ENCODE measurements at regions not wholly inside any gene's neighbourhood (a gene's known extent, or its start where the extent isn't known, plus 50 kb on each side); places are given as distances from the start of the nearest gene placed in this dataset.

GRCh38 chr2:236976266-236977062, 109.2 kb upstream of the COPS8 start:
- Mint-ChIP-seq H3K4me1 (ENCODE audit: low read depth) (peaks cover 10% of the 10 kb centered on the region), H3K27me3 (no peaks in the 10 kb centered on the region), H3K36me3 (ENCODE audit: low read depth) (no peaks in the 10 kb centered on the region), H3K27ac (no peak overlapping the region), H3K4me3 (no peak overlapping the region), H3K9me3 (no peaks in the 10 kb centered on the region)
- H3K36me3 ChIP-seq (ENCODE audit: insufficient read depth, low read length): no peaks in the 10 kb centered on the region
- intact Hi-C loops (cut with DNase I, micrococcal nuclease): no loop called here
- no peak overlapping the region for H3K27ac ChIP-seq (ENCODE audit: low read depth in 1 of 2, low read length in 2 of 2)
- H3K4me1 ChIP-seq (ENCODE audit: insufficient read depth, low read length): no peaks in the 10 kb centered on the region
- CTCF ChIA-PET: no interaction called here
- no peak overlapping the region for H3K4me3 ChIP-seq (ENCODE audit: low read length)
- peak in 2 of 14 experiments; percentile 15 to 33 for DNase-seq
- no peaks in the 10 kb centered on the region for H3K27me3 ChIP-seq (ENCODE audit: control insufficient read depth in 1 of 2, insufficient read depth in 2 of 2, low read length in 2 of 2)
- peaks cover 0 to 7% of the 10 kb centered on the region in 2 experiments for H3K9me3 ChIP-seq (ENCODE audit: control insufficient read depth in 1 of 2, insufficient read depth in 1 of 2, low read length in 2 of 2)
- POLR2A ChIA-PET: no interaction called here
- TF ChIP-seq CTCF (IDR thresholded peaks at IDR 0.05): no peak
- ATAC-seq (ENCODE audit: poor library complexity): no peak

- Histone ChIP-seq H3K27ac (ENCODE audit: low read depth in 1 of 2, low read length in 2 of 2) (no peak overlapping the region), H3K4me1 (ENCODE audit: insufficient read depth, low read length) (no peaks in the 10 kb centered on the region), H3K36me3 (ENCODE audit: insufficient read depth, low read length) (no peaks in the 10 kb centered on the region), H3K27me3 (ENCODE audit: control insufficient read depth in 1 of 2, insufficient read depth in 2 of 2, low read length in 2 of 2) (no peaks in the 10 kb centered on the region), H3K9me3 (ENCODE audit: control insufficient read depth in 1 of 2, insufficient read depth in 1 of 2, low read length in 2 of 2) (peaks cover 0 to 10% of the 10 kb centered on the region in 2 experiments), H3K4me3 (ENCODE audit: low read length) (no peak overlapping the region)
- Mint-ChIP-seq H3K9me3 (no peaks in the 10 kb centered on the region), H3K27me3 (no peaks in the 10 kb centered on the region), H3K4me1 (ENCODE audit: low read depth) (peaks cover 10% of the 10 kb centered on the region), H3K36me3 (ENCODE audit: low read depth) (no peaks in the 10 kb centered on the region), H3K27ac (no peak overlapping the region), H3K4me3 (no peak overlapping the region)
- no peak for TF ChIP-seq CTCF (IDR thresholded peaks at IDR 0.05)
- POLR2A ChIA-PET: no interaction called here
- no peak for ATAC-seq (ENCODE audit: poor library complexity)
- no peak for DNase-seq
- CTCF ChIA-PET: no interaction called here
- intact Hi-C loops (cut with DNase I, micrococcal nuclease): no loop called here
Measured at GRCh38 chr2:236977063-236977851, 108.4 kb upstream of the COPS8 start.

- TF ChIP-seq CTCF (IDR thresholded peaks at IDR 0.05): no peak
- Mint-ChIP-seq H3K27me3 (no peaks in the 10 kb centered on the region), H3K4me1 (ENCODE audit: low read depth) (peaks cover 5% of the 10 kb centered on the region), H3K4me3 (no peak overlapping the region), H3K36me3 (ENCODE audit: low read depth) (no peaks in the 10 kb centered on the region), H3K9me3 (no peaks in the 10 kb centered on the region), H3K27ac (no peak overlapping the region)
- ATAC-seq (ENCODE audit: poor library complexity): no peak
- H3K36me3 ChIP-seq (ENCODE audit: insufficient read depth, low read length): no peaks in the 10 kb centered on the region
- ChIA-PET POLR2A (no interaction called here), CTCF (no interaction called here)
- no peaks in the 10 kb centered on the region for H3K4me1 ChIP-seq (ENCODE audit: insufficient read depth, low read length)
- H3K27me3 ChIP-seq (ENCODE audit: control insufficient read depth in 1 of 2, insufficient read depth in 2 of 2, low read length in 2 of 2): no peaks in the 10 kb centered on the region
- intact Hi-C loops (cut with DNase I, micrococcal nuclease): no loop called here
- no peak for DNase-seq
- peaks cover 0 to 7% of the 10 kb centered on the region in 2 experiments for H3K9me3 ChIP-seq (ENCODE audit: control insufficient read depth in 1 of 2, insufficient read depth in 1 of 2, low read length in 2 of 2)
- no peak overlapping the region for H3K27ac ChIP-seq (ENCODE audit: low read depth in 1 of 2, low read length in 2 of 2)
- no peak overlapping the region for H3K4me3 ChIP-seq (ENCODE audit: low read length)
Measured at GRCh38 chr2:236977852-236978398, 107.8 kb upstream of the COPS8 start.

All from CD4-positive, alpha-beta T cell (primary cell).